Loucy (cell line): ENCODE measurements at regions not wholly inside any gene's neighbourhood (a gene's known extent, or its start where the extent isn't known, plus 50 kb on each side); places are given as distances from the start of the nearest gene placed in this dataset.

Experiments used
- CTCF ChIP-seq: fragments of 200-600 bp; sonication (generic); conservative IDR thresholded peaks from 2 replicates; pipeline ENCODE4 v1.5.1; 2014; ENCODE audit warnings: mild to moderate bottlenecking, antibody characterized with exemption, low read length
- EZH2phosphoT487 ChIP-seq: fragments of 200-600 bp; IDR thresholded peaks from 2 replicates; pipeline ENCODE4 v1.6.1; 2018; ENCODE audit warnings: antibody characterized with exemption, mild to moderate bottlenecking, moderate library complexity, borderline replicate concordance

DNA sequence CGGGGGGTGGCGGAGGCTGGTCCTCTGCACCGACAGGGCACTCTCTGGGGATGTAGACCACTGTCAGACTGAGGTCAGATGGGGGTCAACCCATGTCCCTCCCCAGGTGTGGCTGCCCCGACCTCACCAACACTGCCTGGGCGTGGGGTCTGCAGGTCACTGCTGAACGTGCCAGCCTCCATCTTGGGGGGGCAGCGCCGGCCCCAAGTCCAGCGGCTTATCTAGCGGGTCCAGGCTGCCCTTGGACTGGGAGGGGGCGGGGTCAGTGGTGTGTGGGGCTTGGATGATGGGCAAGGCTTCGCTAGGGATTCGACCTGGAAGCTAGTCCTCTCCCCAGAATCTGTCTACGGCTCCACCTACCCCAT, 178.2 kb downstream of the IGLL1 start:
- TF ChIP-seq CTCF, result no peak
- TF ChIP-seq EZH2phosphoT487, result no peak
